ENCODE measurements at regions not wholly inside any gene's neighbourhood (a gene's known extent, or its start where the extent isn't known, plus 50 kb on each side); places are given as distances from the start of the nearest gene placed in this dataset.

- TF ChIP-seq CTCF (conservative IDR thresholded peaks at IDR 0.05; ENCODE audit: low read length), result no peak
- no peak for TF ChIP-seq EZH2phosphoT487 (IDR thresholded peaks at IDR 0.05; ENCODE audit: borderline replicate concordance, low read depth, low read length)
Observed at GRCh38 chr5:101608322-101608721, 687.8 kb downstream of the SLCO4C1 start.

Measured in OCI-LY7 (cell line).